WTC11 (cell line): ENCODE measurements at regions not wholly inside any gene's neighbourhood (a gene's known extent, or its start where the extent isn't known, plus 50 kb on each side); places are given as distances from the start of the nearest gene placed in this dataset.

Source experiments
- ATAC-seq: fragments of 200-7000 bp; cut with Tn5 transposase; 2 replicates; pipeline ENCODE4 v1.10.0; 2021; ENCODE audit warnings: mild to moderate bottlenecking, moderate library complexity
- CTCF ChIA-PET: fragments of 300-600 bp; sonication (Branson Sonifier 250); formaldehyde crosslinking; loops from one replicate; lab custom pipeline; 2021; ENCODE audit warnings: antibody characterized with exemption; lab: Charles Lee
- POLR2A ChIA-PET: fragments of 350-600 bp; sonication (Branson Sonifier 250); formaldehyde crosslinking; loops from one replicate; lab custom pipeline; 2021; ENCODE audit warnings: antibody characterized with exemption; lab: Charles Lee
- DNase-seq: peaks from one replicate; pipeline ENCODE4 v3.0.0; 2021; ENCODE audit warnings: low spot score
- H3K27ac Mint-ChIP-seq: 2 replicates; pipeline ENCODE4 v1.8.0; 2021; ENCODE audit warnings: mixed read lengths
- H3K27me3 Mint-ChIP-seq: 2 replicates; pipeline ENCODE4 v1.8.0; 2021; ENCODE audit warnings: low read depth, mild to moderate bottlenecking, moderate library complexity, mixed read lengths
- H3K36me3 Mint-ChIP-seq: 2 replicates; pipeline ENCODE4 v1.8.0; 2021; ENCODE audit warnings: mixed read lengths
- H3K4me1 Mint-ChIP-seq: 2 replicates; pipeline ENCODE4 v1.8.0; 2022; ENCODE audit warnings: mixed read lengths
- H3K4me3 Mint-ChIP-seq: 2 replicates; pipeline ENCODE4 v1.8.0; 2021; ENCODE audit warnings: mild to moderate bottlenecking, moderate library complexity, mixed read lengths
- H3K9me3 Mint-ChIP-seq: 2 replicates; pipeline ENCODE4 v1.8.0; 2021; ENCODE audit warnings: mixed read lengths
- ATF2 ChIP-seq: sonication (generic); formaldehyde crosslinking; IDR thresholded peaks from 2 replicates; pipeline ENCODE4 v1.8.1; 2022; ENCODE audit warnings: low read depth, missing genetic modification reagents, borderline replicate concordance
- CBFB ChIP-seq: sonication (generic); formaldehyde crosslinking; IDR thresholded peaks from 2 replicates; pipeline ENCODE4 v1.8.1; 2022; ENCODE audit warnings: mild to moderate bottlenecking, low read depth, missing genetic modification reagents
- E2F1 ChIP-seq: sonication (generic); formaldehyde crosslinking; IDR thresholded peaks from 2 replicates; pipeline ENCODE4 v1.8.0; 2022; ENCODE audit warnings: mild to moderate bottlenecking, missing genetic modification reagents
- JUN ChIP-seq: sonication (generic); formaldehyde crosslinking; IDR thresholded peaks from 2 replicates; pipeline ENCODE4 v1.8.0; 2023; ENCODE audit warnings: mild to moderate bottlenecking, missing genetic modification reagents
- MXD4 ChIP-seq: fragments of 250-450 bp; sonication (Bioruptor Pico); IDR thresholded peaks from 2 replicates; pipeline ENCODE4 v1.8.0; 2021; ENCODE audit warnings: mild to moderate bottlenecking, moderate library complexity, borderline replicate concordance
- MYBL2 ChIP-seq: sonication (generic); formaldehyde crosslinking; IDR thresholded peaks from 2 replicates; pipeline ENCODE4 v1.8.1; 2023; ENCODE audit warnings: mild to moderate bottlenecking, moderate library complexity, missing genetic modification reagents
- NFATC4 ChIP-seq: fragments of 250-450 bp; sonication (Bioruptor Pico); IDR thresholded peaks from 2 replicates; pipeline ENCODE4 v1.9.0; 2021; ENCODE audit warnings: mild to moderate bottlenecking
- PREB ChIP-seq: sonication (generic); formaldehyde crosslinking; IDR thresholded peaks from 2 replicates; pipeline ENCODE4 v1.8.1; 2022; ENCODE audit warnings: mild to moderate bottlenecking, missing genetic modification reagents, moderate library complexity, borderline replicate concordance
- RELA ChIP-seq: sonication (generic); formaldehyde crosslinking; IDR thresholded peaks from 2 replicates; pipeline ENCODE4 v1.8.1; 2022; ENCODE audit warnings: missing genetic modification reagents, mild to moderate bottlenecking, borderline replicate concordance
- RORB ChIP-seq: fragments of 250-450 bp; sonication (Bioruptor Pico); IDR thresholded peaks from 2 replicates; pipeline ENCODE4 v1.9.0; 2021; ENCODE audit warnings: mild to moderate bottlenecking
- TCF7 ChIP-seq: sonication (generic); formaldehyde crosslinking; IDR thresholded peaks from 2 replicates; pipeline ENCODE4 v1.8.0; 2022; ENCODE audit warnings: mild to moderate bottlenecking, low read depth, missing genetic modification reagents, moderate library complexity
- TEAD1 ChIP-seq: sonication (generic); formaldehyde crosslinking; IDR thresholded peaks from 2 replicates; pipeline ENCODE4 v1.8.0; 2022; ENCODE audit warnings: mild to moderate bottlenecking, missing genetic modification reagents
- TP53 ChIP-seq: sonication (generic); formaldehyde crosslinking; IDR thresholded peaks from 2 replicates; pipeline ENCODE4 v1.8.1; 2023; ENCODE audit warnings: mild to moderate bottlenecking, missing genetic modification reagents
- ZBTB43 ChIP-seq: sonication (generic); formaldehyde crosslinking; IDR thresholded peaks from 2 replicates; pipeline ENCODE4 v1.8.1; 2023; ENCODE audit warnings: mild to moderate bottlenecking, missing genetic modification reagents
- ZNF219 ChIP-seq: sonication (generic); formaldehyde crosslinking; IDR thresholded peaks from 2 replicates; pipeline ENCODE4 v1.8.0; 2023; ENCODE audit warnings: missing genetic modification reagents, mild to moderate bottlenecking, borderline replicate concordance
- ZNF281 ChIP-seq: sonication (generic); formaldehyde crosslinking; IDR thresholded peaks from 2 replicates; pipeline ENCODE4 v1.8.0; 2023; ENCODE audit warnings: mild to moderate bottlenecking, missing genetic modification reagents
- ZNF416 ChIP-seq: fragments of 250-450 bp; sonication (Bioruptor Pico); IDR thresholded peaks from 2 replicates; pipeline ENCODE4 v1.9.0; 2021; ENCODE audit warnings: mild to moderate bottlenecking, inconsistent platforms
- ZNF425 ChIP-seq: fragments of 250-450 bp; sonication (Bioruptor Pico); conservative IDR thresholded peaks from 2 replicates; pipeline ENCODE4 v1.9.0; 2021; ENCODE audit warnings: mild to moderate bottlenecking
- ZNF512 ChIP-seq: sonication (generic); formaldehyde crosslinking; IDR thresholded peaks from 2 replicates; pipeline ENCODE4 v1.8.1; 2022; ENCODE audit warnings: missing genetic modification reagents, borderline replicate concordance
- ZNF532 ChIP-seq: fragments of 250-450 bp; sonication (Bioruptor Pico); IDR thresholded peaks from 2 replicates; pipeline ENCODE4 v1.9.0; 2021; ENCODE audit warnings: mild to moderate bottlenecking, borderline replicate concordance

GRCh38 chr4:148790691-148791090 is 348.5 kb upstream of the NR3C2 start:
- H3K4me3 Mint-ChIP-seq: no peak overlapping the region
- no peak overlapping the region for H3K27ac Mint-ChIP-seq
- ChIA-PET POLR2A (no interaction called here), CTCF (no interaction called here)
- no peaks in the 10 kb centered on the region for H3K27me3 Mint-ChIP-seq
- peaks cover 33% of the 10 kb centered on the region for H3K4me1 Mint-ChIP-seq
- no peaks in the 10 kb centered on the region for H3K36me3 Mint-ChIP-seq
- no peak for DNase-seq
- ATAC-seq: no peak
- no peak for TF ChIP-seq ZNF425 (CRISPR knock-in tag)
- TF ChIP-seq ATF2 (CRISPR knock-in tag): no peak
- TF ChIP-seq NFATC4 (CRISPR knock-in tag): no peak
- no peak for TF ChIP-seq ZNF532 (CRISPR knock-in tag)
- TF ChIP-seq ZBTB43 (CRISPR knock-in tag): no peak
- TF ChIP-seq RORB (CRISPR knock-in tag): no peak
- H3K9me3 Mint-ChIP-seq: no peaks in the 10 kb centered on the region

- H3K27ac Mint-ChIP-seq: no peak overlapping the region
- POLR2A ChIA-PET: no interaction called here
- no peaks in the 10 kb centered on the region for H3K9me3 Mint-ChIP-seq
- CTCF ChIA-PET: no interaction called here
- ATAC-seq (no peak), DNase-seq (no peak)
- no peaks in the 10 kb centered on the region for H3K36me3 Mint-ChIP-seq
- H3K27me3 Mint-ChIP-seq: no peaks in the 10 kb centered on the region
- no peak overlapping the region for H3K4me3 Mint-ChIP-seq
- peaks cover 28% of the 10 kb centered on the region for H3K4me1 Mint-ChIP-seq
- no peak for TF ChIP-seq MXD4 (CRISPR knock-in tag)
- no peak for TF ChIP-seq ZNF219
- TF ChIP-seq E2F1 (CRISPR knock-in tag): no peak
- TF ChIP-seq ZNF281 (CRISPR knock-in tag): no peak
- TF ChIP-seq TP53 (CRISPR knock-in tag): no peak
- no peak for TF ChIP-seq ZNF416 (CRISPR knock-in tag)
- TF ChIP-seq PREB (CRISPR knock-in tag): no peak
- TF ChIP-seq TCF7 (CRISPR knock-in tag): no peak
- no peak for TF ChIP-seq ZNF512 (CRISPR knock-in tag)
- no peak for TF ChIP-seq MYBL2
- no peak for TF ChIP-seq CBFB (CRISPR knock-in tag)
- no peak for TF ChIP-seq RELA (CRISPR knock-in tag)
- no peak for TF ChIP-seq JUN (CRISPR knock-in tag)
- TF ChIP-seq TEAD1 (CRISPR knock-in tag): no peak
Observed at GRCh38 chr4:148790246-148790645, 348.0 kb upstream of the NR3C2 start.
